ENCODE measurements at regions not wholly inside any gene's neighbourhood (a gene's known extent, or its start where the extent isn't known, plus 50 kb on each side); places are given as distances from the start of the nearest gene placed in this dataset.
A peak's percentile ranks its signal among the peaks of the same experiment; 100 is the strongest.

GRCh38 chr5:133730346-133730745, 118.0 kb upstream of the FSTL4 start:
- H3K27me3 Mint-ChIP-seq, result peaks cover 16% of the 10 kb centered on the region
- DNase-seq (no peak), ATAC-seq (no peak)
- H3K27ac Mint-ChIP-seq, result no peak overlapping the region
- H3K4me1 Mint-ChIP-seq, result no peaks in the 10 kb centered on the region
- peaks cover 11 to 19% of the 10 kb centered on the region in 2 donors for H3K9me3 Mint-ChIP-seq
- no peak overlapping the region for H3K4me3 Mint-ChIP-seq

GRCh38 chr5:133729800-133730199, 117.5 kb upstream of the FSTL4 start:
- H3K4me3 Mint-ChIP-seq, result no peak overlapping the region
- no peaks in the 10 kb centered on the region for H3K4me1 Mint-ChIP-seq
- H3K27ac Mint-ChIP-seq, result no peak overlapping the region
- DNase-seq (no peak), ATAC-seq (no peak)
- H3K9me3 Mint-ChIP-seq, result peaks cover 11 to 19% of the 10 kb centered on the region in 2 donors
- H3K27me3 Mint-ChIP-seq, result peaks cover 16% of the 10 kb centered on the region

GRCh38 chr5:133728475-133728874, 116.1 kb upstream of the FSTL4 start:
- Mint-ChIP-seq H3K4me1 (no peaks in the 10 kb centered on the region), H3K4me3 (no peak overlapping the region), H3K27me3 (peaks cover 16% of the 10 kb centered on the region), H3K9me3 (peaks cover 11 to 19% of the 10 kb centered on the region in 2 donors), H3K27ac (no peak overlapping the region)
- no peak for DNase-seq
- no peak for ATAC-seq

DNA sequence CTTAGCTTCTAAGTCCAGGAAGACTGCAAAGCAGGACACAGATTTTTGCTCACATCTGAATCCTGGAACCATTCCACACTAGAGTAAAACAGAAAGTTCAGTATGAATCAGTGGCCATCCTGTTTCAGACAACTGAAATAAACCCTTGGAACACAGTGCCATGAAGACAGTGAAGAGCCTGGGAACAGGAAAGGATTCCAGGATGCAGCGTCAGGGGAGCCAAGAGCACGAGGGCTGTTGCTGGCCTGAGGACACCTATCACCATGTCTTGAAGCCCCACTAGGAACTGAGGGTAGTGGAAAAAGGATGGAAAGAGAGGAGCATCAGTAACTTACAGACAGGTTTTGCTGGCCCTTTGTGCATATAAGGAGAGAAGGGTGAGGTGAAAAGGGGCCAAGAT, 115.3 kb upstream of the FSTL4 start:
- ATAC-seq (no peak), DNase-seq (no peak)
- Mint-ChIP-seq H3K4me3 (no peak overlapping the region), H3K27ac (no peak overlapping the region), H3K9me3 (peaks cover 15 to 26% of the 10 kb centered on the region in 2 donors), H3K4me1 (no peaks in the 10 kb centered on the region), H3K27me3 (peaks cover 13% of the 10 kb centered on the region)

DNA sequence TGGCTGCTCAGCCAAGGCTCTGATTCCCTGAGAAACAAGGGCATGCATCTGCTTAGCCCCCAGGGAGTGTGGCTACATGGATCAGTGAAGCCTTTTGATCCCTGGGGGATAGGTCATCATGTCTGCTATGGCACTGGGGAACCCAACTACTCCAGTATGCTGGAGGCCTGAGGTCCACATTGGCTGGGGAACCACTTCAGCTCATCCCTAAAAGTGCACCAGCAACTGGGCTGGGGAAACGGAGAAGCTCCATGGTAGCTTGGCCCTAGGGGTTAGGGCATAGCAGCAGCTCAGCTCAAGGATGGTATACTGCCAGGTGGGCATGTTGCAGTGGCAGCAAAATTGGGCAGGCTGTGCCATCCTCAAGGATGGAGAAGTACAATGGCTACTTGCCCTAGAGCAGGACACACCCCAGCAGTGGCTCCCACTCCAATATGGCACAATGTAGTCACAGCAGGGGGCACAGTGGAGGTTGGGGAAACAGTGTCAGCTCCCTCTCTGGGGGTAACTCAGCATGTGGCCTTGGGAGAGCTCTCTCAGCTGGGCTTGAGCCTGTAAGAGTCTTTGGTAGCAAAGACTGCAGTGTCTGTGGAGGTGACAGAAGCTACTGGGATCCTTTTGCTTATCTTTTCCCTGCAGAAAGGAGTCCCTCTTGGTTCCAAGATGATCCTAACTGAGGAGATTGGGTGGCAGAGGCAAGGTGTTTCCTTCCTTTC, 111.5 kb upstream of the FSTL4 start:
- ATAC-seq (no peak), DNase-seq (no peak)
- Mint-ChIP-seq H3K27me3 (no peaks in the 10 kb centered on the region), H3K27ac (no peak overlapping the region), H3K4me1 (no peaks in the 10 kb centered on the region), H3K4me3 (no peak overlapping the region), H3K9me3 (peaks cover 16 to 28% of the 10 kb centered on the region in 2 donors)

DNA sequence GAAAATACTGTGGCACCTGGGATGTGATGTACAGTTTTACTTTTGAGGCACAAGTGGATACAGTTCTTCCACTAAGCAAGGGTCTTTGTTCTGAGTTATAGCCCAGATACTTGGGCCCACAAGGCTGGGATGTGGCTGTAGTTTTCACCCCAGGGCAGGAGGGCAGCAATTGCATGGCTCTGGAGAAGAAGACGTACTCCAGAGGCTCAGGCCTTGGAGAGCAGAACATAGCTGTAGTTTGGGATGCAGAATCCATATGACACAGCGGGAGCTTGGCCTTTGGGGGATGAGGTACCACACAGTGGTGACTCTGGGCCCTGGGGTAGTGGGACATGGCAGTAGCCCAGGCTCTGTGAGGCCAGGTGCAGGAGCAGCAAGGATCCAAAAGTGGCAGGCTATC, 110.8 kb upstream of the FSTL4 start:
- DNase-seq (no peak), ATAC-seq (no peak)
- H3K9me3 Mint-ChIP-seq, result peaks cover 16 to 28% of the 10 kb centered on the region in 2 donors
- H3K4me1 Mint-ChIP-seq, result no peaks in the 10 kb centered on the region
- no peak overlapping the region for H3K4me3 Mint-ChIP-seq
- no peak overlapping the region for H3K27ac Mint-ChIP-seq
- H3K27me3 Mint-ChIP-seq, result no peaks in the 10 kb centered on the region

- Mint-ChIP-seq H3K4me3 (no peak overlapping the region), H3K9me3 (peaks cover 16 to 28% of the 10 kb centered on the region in 2 donors), H3K4me1 (no peaks in the 10 kb centered on the region), H3K27me3 (no peaks in the 10 kb centered on the region), H3K27ac (no peak overlapping the region)
- no peak for DNase-seq
- no peak for ATAC-seq
Measured at GRCh38 chr5:133721365-133721764, 109.0 kb upstream of the FSTL4 start.

- Mint-ChIP-seq H3K9me3 (peaks cover 16 to 28% of the 10 kb centered on the region in 2 donors), H3K27ac (no peak overlapping the region), H3K4me1 (no peaks in the 10 kb centered on the region), H3K4me3 (no peak overlapping the region), H3K27me3 (no peaks in the 10 kb centered on the region)
- DNase-seq (no peak), ATAC-seq (no peak)
Measured at GRCh38 chr5:133718457-133718856, 106.1 kb upstream of the FSTL4 start.

- peaks cover 4% of the 10 kb centered on the region for H3K27me3 Mint-ChIP-seq
- peaks cover 6 to 12% of the 10 kb centered on the region in 2 donors for H3K9me3 Mint-ChIP-seq
- no peaks in the 10 kb centered on the region for H3K4me1 Mint-ChIP-seq
- no peak overlapping the region for H3K27ac Mint-ChIP-seq
- H3K4me3 Mint-ChIP-seq, result no peak overlapping the region
- no peak for DNase-seq
- ATAC-seq, result no peak
Measured at GRCh38 chr5:133716532-133717183, 104.3 kb upstream of the FSTL4 start.

DNA sequence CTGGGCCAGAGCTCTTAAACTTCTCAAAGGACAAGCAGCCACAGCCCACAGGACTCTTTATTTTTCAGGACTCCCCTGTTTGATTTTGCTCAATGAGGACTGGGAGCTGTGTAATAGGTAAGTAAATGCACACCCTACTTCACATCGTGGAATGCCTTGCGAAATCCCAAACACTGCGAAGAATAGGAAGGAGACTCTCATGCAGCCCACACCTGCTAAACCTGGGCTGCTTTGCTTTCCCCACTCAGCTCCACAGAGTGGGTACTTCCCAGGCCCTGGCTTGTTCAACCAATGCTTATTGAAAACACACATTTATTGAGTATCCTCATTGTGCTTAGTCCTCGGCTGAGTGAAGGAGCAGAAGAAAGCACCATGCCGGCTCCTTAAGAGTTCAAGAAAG, 103.3 kb upstream of the FSTL4 start:
- DNase-seq (no peak), ATAC-seq (no peak)
- H3K4me1 Mint-ChIP-seq, result no peaks in the 10 kb centered on the region
- H3K9me3 Mint-ChIP-seq, result peaks cover under 1 to 1% of the 10 kb centered on the region in 2 donors
- H3K4me3 Mint-ChIP-seq, result no peak overlapping the region
- peaks cover 12% of the 10 kb centered on the region for H3K27me3 Mint-ChIP-seq
- H3K27ac Mint-ChIP-seq, result no peak overlapping the region

- H3K4me3 Mint-ChIP-seq, result no peak overlapping the region
- no peaks in the 10 kb centered on the region for H3K9me3 Mint-ChIP-seq
- no peaks in the 10 kb centered on the region for H3K4me1 Mint-ChIP-seq
- no peak overlapping the region for H3K27ac Mint-ChIP-seq
- H3K27me3 Mint-ChIP-seq, result peaks cover 16% of the 10 kb centered on the region
- DNase-seq (no peak), ATAC-seq (no peak)
Measured at GRCh38 chr5:133715216-133715615, 102.9 kb upstream of the FSTL4 start.

DNA sequence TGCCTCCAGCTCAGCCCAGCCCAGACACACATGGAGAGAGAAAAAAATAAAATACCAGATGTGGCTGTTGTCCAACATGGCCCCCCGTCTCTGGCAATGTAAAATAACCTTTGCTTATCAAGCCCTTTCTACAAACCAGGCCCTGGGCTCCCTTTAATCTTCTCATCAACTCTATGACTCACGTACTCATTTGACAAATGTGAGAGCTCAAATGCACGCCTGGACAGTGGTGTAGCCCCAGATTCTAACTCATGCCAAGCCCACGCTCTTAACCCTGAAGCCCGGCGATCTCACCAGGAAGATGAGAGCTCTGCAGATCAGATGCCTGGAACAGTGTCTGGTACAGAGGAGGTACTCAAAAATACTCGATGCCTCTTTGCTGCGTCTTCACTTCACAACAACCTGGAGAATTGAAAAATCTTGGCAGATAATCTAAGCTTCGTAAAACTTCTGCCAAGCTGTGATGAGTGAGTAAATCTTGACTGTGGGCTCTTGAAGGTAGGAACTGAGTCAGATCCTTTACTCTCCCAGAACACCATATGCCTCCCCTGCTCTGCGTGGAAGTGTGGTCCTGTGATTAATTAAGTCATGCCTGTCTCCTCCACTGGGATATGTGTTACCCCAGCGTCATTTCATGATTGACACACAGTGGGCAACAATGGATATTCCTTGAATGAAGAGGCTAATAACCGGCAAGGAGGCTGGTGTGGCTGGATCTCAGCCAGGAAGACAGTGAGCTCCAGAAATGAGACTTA, 102.0 kb upstream of the FSTL4 start:
- Mint-ChIP-seq H3K9me3 (no peaks in the 10 kb centered on the region), H3K4me3 (no peak overlapping the region), H3K27ac (no peak overlapping the region), H3K27me3 (peaks cover 16% of the 10 kb centered on the region), H3K4me1 (no peaks in the 10 kb centered on the region)
- DNase-seq, result no peak
- ATAC-seq, result no peak

DNA sequence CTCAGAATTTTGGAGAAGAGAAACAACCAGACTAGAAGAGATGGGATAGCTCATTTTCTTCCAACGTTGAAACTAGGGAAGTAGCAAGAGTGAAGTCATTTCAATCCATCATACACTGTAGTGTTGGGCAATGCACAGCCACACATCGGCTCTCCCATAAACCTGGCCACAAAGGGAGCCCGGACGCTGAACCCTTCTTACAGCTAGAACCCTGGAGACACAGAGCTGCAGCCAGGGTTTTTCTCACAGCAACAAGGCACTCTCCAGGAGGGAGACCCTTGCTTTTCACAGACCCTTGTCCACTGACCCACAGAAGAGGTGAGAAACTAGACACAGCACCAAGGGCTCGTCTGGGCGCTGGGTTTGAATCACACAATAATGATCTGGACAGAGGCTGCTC, 101.4 kb upstream of the FSTL4 start:
- no peak overlapping the region for H3K27ac Mint-ChIP-seq
- no peak for DNase-seq
- H3K9me3 Mint-ChIP-seq, result no peaks in the 10 kb centered on the region
- ATAC-seq, result no peak
- no peaks in the 10 kb centered on the region for H3K4me1 Mint-ChIP-seq
- H3K27me3 Mint-ChIP-seq, result peaks cover 16% of the 10 kb centered on the region
- H3K4me3 Mint-ChIP-seq, result no peak overlapping the region

- Mint-ChIP-seq H3K4me1 (no peaks in the 10 kb centered on the region), H3K27ac (peak overlapping the region in 1 of 2 donors; percentile 42), H3K4me3 (no peak overlapping the region), H3K9me3 (no peaks in the 10 kb centered on the region), H3K27me3 (peaks cover 16% of the 10 kb centered on the region)
- ATAC-seq (no peak), DNase-seq (no peak)
Measured at GRCh38 chr5:133713209-133713608, 100.9 kb upstream of the FSTL4 start.

- no peak overlapping the region for H3K4me3 Mint-ChIP-seq
- H3K27ac Mint-ChIP-seq, result no peak overlapping the region
Measured at GRCh38 chr5:133712562-133712961, 100.2 kb upstream of the FSTL4 start.

GRCh38 chr5:133709209-133709725, 96.9 kb upstream of the FSTL4 start:
- no peaks in the 10 kb centered on the region for H3K4me1 Mint-ChIP-seq
- DNase-seq (no peak), ATAC-seq (no peak)
- no peak overlapping the region for H3K27ac Mint-ChIP-seq
- H3K9me3 Mint-ChIP-seq, result no peaks in the 10 kb centered on the region
- H3K27me3 Mint-ChIP-seq, result peaks cover 16% of the 10 kb centered on the region
- no peak overlapping the region for H3K4me3 Mint-ChIP-seq

More at GRCh38 chr5:133712562-133712961, 100.2 kb upstream of the FSTL4 start:
- Mint-ChIP-seq H3K27me3 (peaks cover 16% of the 10 kb centered on the region), H3K4me1 (no peaks in the 10 kb centered on the region), H3K9me3 (no peaks in the 10 kb centered on the region)
- DNase-seq, result no peak
- no peak for ATAC-seq
